ENCODE measurements at regions not wholly inside any gene's neighbourhood (a gene's known extent, or its start where the extent isn't known, plus 50 kb on each side); places are given as distances from the start of the nearest gene placed in this dataset.

DNA sequence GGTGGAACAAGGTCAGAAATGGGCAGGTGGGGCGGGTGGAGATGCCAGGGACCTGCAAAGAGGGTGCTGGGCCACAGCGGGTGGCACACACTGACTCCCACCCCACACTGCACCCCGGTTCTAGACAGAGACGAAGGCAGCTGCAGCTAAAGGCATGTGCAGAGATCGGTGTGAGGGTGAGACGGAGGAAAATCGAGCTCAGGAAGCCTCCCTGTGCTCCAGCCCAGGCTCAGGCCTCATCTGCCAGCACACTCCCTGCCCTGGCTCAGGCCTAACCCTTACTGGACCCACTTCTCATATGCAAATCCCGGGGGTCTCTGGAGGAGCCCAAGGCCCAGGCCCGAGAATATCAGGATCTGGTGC lies 130.8 kb upstream of the PPP1R26 start:
- Histone ChIP-seq H3K27ac (no peak overlapping the region), H3K4me1 (no peaks in the 10 kb centered on the region), H3K9me3 (no peaks in the 10 kb centered on the region), H3K36me3 (no peaks in the 10 kb centered on the region), H3K27me3 (peaks cover 0 to 72% of the 10 kb centered on the region in 2 donors), H3K4me3 (no peak overlapping the region)
- TF ChIP-seq, protein P1, sequence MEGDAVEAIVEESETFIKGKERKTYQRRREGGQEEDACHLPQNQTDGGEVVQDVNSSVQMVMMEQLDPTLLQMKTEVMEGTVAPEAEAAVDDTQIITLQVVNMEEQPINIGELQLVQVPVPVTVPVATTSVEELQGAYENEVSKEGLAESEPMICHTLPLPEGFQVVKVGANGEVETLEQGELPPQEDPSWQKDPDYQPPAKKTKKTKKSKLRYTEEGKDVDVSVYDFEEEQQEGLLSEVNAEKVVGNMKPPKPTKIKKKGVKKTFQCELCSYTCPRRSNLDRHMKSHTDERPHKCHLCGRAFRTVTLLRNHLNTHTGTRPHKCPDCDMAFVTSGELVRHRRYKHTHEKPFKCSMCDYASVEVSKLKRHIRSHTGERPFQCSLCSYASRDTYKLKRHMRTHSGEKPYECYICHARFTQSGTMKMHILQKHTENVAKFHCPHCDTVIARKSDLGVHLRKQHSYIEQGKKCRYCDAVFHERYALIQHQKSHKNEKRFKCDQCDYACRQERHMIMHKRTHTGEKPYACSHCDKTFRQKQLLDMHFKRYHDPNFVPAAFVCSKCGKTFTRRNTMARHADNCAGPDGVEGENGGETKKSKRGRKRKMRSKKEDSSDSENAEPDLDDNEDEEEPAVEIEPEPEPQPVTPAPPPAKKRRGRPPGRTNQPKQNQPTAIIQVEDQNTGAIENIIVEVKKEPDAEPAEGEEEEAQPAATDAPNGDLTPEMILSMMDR (IDR thresholded peaks at IDR 0.05) = no peak
- DNase-seq = peak in 1 of 4 donors; percentile 44
- intact Hi-C loops (cut with DNase I) = no loop called here
- ATAC-seq = no peak

DNA sequence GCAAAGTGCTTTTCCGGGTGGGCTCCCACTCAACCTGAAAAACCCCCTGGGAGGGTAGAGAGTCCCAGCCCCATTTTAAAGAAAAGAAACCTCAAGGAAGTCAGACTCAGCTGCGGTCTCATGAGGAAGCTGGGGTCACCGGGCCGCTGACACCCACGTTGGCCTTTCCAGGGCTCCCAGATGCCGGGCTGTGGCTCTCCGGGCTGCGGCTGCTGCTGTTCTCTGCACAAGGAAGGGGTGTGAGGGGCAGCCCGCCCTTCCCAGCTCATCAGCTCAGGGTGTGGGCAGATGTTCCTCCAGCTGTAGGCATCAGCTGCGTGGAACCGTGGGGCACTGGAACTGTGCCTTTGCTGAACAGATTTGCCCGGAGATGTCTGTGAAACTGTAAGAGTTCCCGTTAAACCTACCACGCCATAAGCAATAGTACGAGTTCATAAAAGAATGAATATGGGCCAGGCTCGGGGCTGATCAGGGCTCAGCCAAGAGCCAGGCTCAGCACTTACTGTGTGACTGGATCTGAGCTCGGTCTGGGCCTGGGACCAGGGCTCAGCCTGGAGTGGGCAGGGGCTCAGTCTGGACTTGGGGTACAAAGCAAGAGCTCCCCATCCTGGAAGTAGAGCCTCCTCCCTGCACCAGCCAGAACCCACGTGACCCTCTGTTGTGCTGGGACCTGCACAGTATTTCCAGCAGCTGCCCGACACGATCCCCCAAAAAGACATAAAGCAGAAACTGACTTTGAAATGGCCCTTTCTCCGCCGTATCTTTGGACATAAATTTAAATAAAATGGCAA lies 130.2 kb upstream of the PPP1R26 start:
- ATAC-seq = no peak
- Histone ChIP-seq H3K27me3 (peaks cover 0 to 66% of the 10 kb centered on the region in 2 donors), H3K4me3 (no peak overlapping the region), H3K27ac (no peak overlapping the region), H3K9me3 (no peaks in the 10 kb centered on the region), H3K36me3 (no peaks in the 10 kb centered on the region), H3K4me1 (no peaks in the 10 kb centered on the region)
- intact Hi-C loops (cut with DNase I) = no loop called here
- TF ChIP-seq, protein P1 (IDR thresholded peaks at IDR 0.05) = no peak
- DNase-seq = peak in 1 of 4 donors; percentile 58

DNA sequence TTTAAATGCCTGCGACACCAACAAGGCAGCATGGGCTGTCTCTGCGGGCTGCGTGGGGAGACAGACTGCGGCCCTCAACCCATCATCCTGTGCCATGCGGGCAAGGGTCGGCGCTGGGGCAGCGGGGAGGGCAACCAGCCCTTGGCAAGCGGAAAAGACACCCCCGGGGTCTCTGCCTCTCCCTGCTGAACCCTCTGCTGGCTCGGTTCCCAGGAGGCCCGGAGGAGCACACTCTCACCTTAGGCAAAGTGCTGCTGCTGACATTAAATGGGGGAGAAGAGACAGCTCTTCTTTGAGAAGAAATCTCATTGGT lies 129.6 kb upstream of the PPP1R26 start:
- DNase-seq (peak in 1 of 4 donors; percentile 65), ATAC-seq (no peak)
- no peak overlapping the region for H3K27ac ChIP-seq
- no peaks in the 10 kb centered on the region for H3K9me3 ChIP-seq
- H3K27me3 ChIP-seq = peaks cover 0 to 60% of the 10 kb centered on the region in 2 donors
- no peak overlapping the region for H3K4me3 ChIP-seq
- TF ChIP-seq, protein P1 (IDR thresholded peaks at IDR 0.05) = no peak
- intact Hi-C loops (cut with DNase I) = no loop called here
- no peaks in the 10 kb centered on the region for H3K4me1 ChIP-seq
- H3K36me3 ChIP-seq = no peaks in the 10 kb centered on the region

DNA sequence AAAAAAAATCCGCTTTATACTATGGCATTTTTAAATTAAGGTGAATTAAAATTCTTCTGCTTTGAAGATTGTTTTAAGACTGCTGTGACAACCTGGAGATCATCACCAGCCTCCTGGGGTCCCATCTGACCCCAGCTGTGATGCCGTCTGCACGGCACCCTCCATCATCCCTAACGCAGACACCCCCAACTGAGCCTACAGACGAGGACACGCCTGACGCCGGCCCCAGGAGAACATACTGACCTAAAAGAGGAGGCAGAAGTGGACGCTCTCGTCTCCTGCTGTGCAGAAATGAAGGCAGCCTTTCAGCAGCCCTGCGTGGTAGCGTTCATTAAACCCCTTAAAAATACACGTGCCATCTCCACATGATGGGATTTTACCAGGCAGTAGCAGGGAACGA lies 125.6 kb upstream of the PPP1R26 start:
- intact Hi-C loops (cut with DNase I) = no loop called here
- ATAC-seq = no peak
- no peak overlapping the region for H3K4me3 ChIP-seq

DNA sequence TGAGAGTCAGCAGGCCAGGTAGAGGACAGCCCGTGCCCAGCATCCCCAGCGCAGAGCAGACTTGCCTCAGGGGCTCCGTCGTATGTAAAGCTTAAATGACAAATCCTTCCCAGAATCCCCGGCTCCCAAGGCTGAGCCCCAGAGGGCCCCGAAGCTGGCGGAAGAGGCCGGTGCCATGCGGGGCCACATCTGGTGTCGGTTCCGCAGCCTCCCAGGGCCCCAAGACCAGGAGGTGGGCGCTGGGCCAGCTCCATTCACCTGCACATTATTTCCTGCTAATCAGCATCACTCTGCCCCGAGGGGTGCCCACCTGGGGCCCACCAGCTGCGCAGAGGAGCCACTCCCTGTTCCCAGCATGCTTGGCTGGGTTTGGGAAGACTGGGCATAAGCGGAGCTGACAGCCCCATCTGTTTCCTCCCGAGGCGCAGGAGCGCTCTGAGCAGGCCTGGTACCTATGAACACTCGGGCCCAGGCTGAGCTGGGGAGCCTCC lies 124.0 kb upstream of the PPP1R26 start:
- intact Hi-C loops (cut with DNase I) = no loop called here
- DNase-seq (peak in 1 of 4 donors; percentile 64), ATAC-seq (no peak)
- H3K36me3 ChIP-seq = no peaks in the 10 kb centered on the region
- no peak overlapping the region for H3K4me3 ChIP-seq
- TF ChIP-seq, protein P1 (IDR thresholded peaks at IDR 0.05) = no peak
- no peaks in the 10 kb centered on the region for H3K4me1 ChIP-seq
- H3K27ac ChIP-seq = no peak overlapping the region
- no peaks in the 10 kb centered on the region for H3K9me3 ChIP-seq
- H3K27me3 ChIP-seq = peaks cover 0 to 27% of the 10 kb centered on the region in 2 donors

More for the DNA sequence above, 125.6 kb upstream of the PPP1R26 start:
- Histone ChIP-seq H3K27me3 (peaks cover 0 to 43% of the 10 kb centered on the region in 2 donors), H3K36me3 (no peaks in the 10 kb centered on the region), H3K4me1 (no peaks in the 10 kb centered on the region), H3K9me3 (no peaks in the 10 kb centered on the region), H3K27ac (no peak overlapping the region)
- TF ChIP-seq, protein P1 (IDR thresholded peaks at IDR 0.05) = no peak
- peak in 1 of 4 donors; percentile 39 for DNase-seq
